ENCODE measurements at regions not wholly inside any gene's neighbourhood (a gene's known extent, or its start where the extent isn't known, plus 50 kb on each side); places are given as distances from the start of the nearest gene placed in this dataset.

- TF ChIP-seq, protein P1, sequence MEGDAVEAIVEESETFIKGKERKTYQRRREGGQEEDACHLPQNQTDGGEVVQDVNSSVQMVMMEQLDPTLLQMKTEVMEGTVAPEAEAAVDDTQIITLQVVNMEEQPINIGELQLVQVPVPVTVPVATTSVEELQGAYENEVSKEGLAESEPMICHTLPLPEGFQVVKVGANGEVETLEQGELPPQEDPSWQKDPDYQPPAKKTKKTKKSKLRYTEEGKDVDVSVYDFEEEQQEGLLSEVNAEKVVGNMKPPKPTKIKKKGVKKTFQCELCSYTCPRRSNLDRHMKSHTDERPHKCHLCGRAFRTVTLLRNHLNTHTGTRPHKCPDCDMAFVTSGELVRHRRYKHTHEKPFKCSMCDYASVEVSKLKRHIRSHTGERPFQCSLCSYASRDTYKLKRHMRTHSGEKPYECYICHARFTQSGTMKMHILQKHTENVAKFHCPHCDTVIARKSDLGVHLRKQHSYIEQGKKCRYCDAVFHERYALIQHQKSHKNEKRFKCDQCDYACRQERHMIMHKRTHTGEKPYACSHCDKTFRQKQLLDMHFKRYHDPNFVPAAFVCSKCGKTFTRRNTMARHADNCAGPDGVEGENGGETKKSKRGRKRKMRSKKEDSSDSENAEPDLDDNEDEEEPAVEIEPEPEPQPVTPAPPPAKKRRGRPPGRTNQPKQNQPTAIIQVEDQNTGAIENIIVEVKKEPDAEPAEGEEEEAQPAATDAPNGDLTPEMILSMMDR (IDR thresholded peaks at IDR 0.05; ENCODE audit: low read length): no peak
- TF ChIP-seq EZH2 (optimal IDR thresholded peaks at IDR 0.05; ENCODE audit: low read depth, low read length): no peak
Observed at GRCh38 chr15:38876211-38876610, 311.6 kb upstream of the RASGRP1 start.

Data from MM.1S (cell line).